SK-N-SH (cell line): ENCODE measurements at regions not wholly inside any gene's neighbourhood (a gene's known extent, or its start where the extent isn't known, plus 50 kb on each side); places are given as distances from the start of the nearest gene placed in this dataset.

Source experiments
- CTCF ChIA-PET: fragments of 300-600, 350-600 bp; formaldehyde crosslinking; extraction: SDS; loops from one replicate; lab custom pipeline; 2021; lab: Yijun Ruan, JAX
- POLR2A ChIA-PET: fragments of 350-600 bp; sonication (Branson Sonifier 250); formaldehyde crosslinking; extraction: SDS; loops from one replicate; lab custom pipeline; 2020; ENCODE audit warnings: antibody characterized with exemption, inconsistent platforms; lab: Yijun Ruan, JAX
- DNase-seq: peaks from one replicate; pipeline ENCODE4 v3.0.0; 2012
- H2AFZ ChIP-seq: fragments of 200-600 bp; sonication (generic); 2 replicates; pipeline ENCODE4 v1.8.1; 2016; ENCODE audit warnings: antibody characterized with exemption, mild to moderate bottlenecking, low read depth
- H3F3A ChIP-seq: fragments of 200-600 bp; sonication (generic); replicated peaks from 2 replicates; pipeline ENCODE3; 2016; ENCODE audit warnings: antibody characterized with exemption, mild to moderate bottlenecking; ENCODE audit not compliant: insufficient read depth
- H3K27ac ChIP-seq, 2 experiments: fragments of 200-500 bp in 1 of 2; fragments of 200-600 bp in 1 of 2; sonication (Bioruptor generic) in 1 of 2; sonication (generic), shearing (Covaris generic) in 1 of 2; 2 replicates each; pipeline versions ENCODE4 v1.5.1 to v1.6.1; 2014 to 2016; ENCODE audit warnings: low read depth in 2 of 2, inconsistent platforms in 1 of 2, low read length in 1 of 2, mild to moderate bottlenecking in 1 of 2, mixed read lengths in 1 of 2
- H3K27me3 ChIP-seq: fragments of 200-600 bp; sonication (generic), shearing (Covaris generic); 2 replicates; pipeline ENCODE4 v1.6.1; 2016; ENCODE audit warnings: mixed run types; ENCODE audit not compliant: insufficient read depth
- H3K36me3 ChIP-seq, 2 experiments: fragments of 200-500 bp in 1 of 2; fragments of 200-600 bp in 1 of 2; sonication (Bioruptor generic) in 1 of 2; sonication (generic) in 1 of 2; replicated peaks in 1 of 2; 2 replicates each; pipeline versions ENCODE3 to v1.5.1; 2014 to 2016; ENCODE audit warnings: low read length in 1 of 2, mild to moderate bottlenecking in 1 of 2; ENCODE audit not compliant: insufficient read depth in 2 of 2, control insufficient read depth in 1 of 2
- H3K4me1 ChIP-seq, 2 experiments: fragments of 200-500 bp in 1 of 2; fragments of 200-600 bp in 1 of 2; sonication (Bioruptor generic) in 1 of 2; sonication (generic), shearing (Covaris generic) in 1 of 2; 2 replicates each; pipeline versions ENCODE4 v1.5.1 to v1.6.1; 2014 to 2016; ENCODE audit warnings: low read depth in 1 of 2, low read length in 1 of 2, mixed run types in 1 of 2; ENCODE audit not compliant: insufficient read depth in 2 of 2, control insufficient read depth in 1 of 2
- H3K4me2 ChIP-seq: fragments of 200-600 bp; sonication (generic), shearing (Covaris generic); 2 replicates; pipeline ENCODE4 v1.6.1; 2017; ENCODE audit warnings: mixed run types
- H3K4me3 ChIP-seq, 2 experiments: fragments of 200-500 bp in 1 of 2; fragments of 200-600 bp in 1 of 2; sonication (Bioruptor generic) in 1 of 2; sonication (generic), shearing (Covaris generic) in 1 of 2; 2 replicates each; pipeline versions ENCODE4 v1.5.1 to v1.8.1; 2014 to 2016; ENCODE audit warnings: low read depth in 2 of 2, inconsistent platforms in 1 of 2, low read length in 1 of 2, mild to moderate bottlenecking in 1 of 2, mixed read lengths in 1 of 2, moderate library complexity in 1 of 2
- H3K79me2 ChIP-seq: fragments of 200-600 bp; sonication (generic); 2 replicates; pipeline ENCODE4 v1.8.1; 2017; ENCODE audit warnings: mild to moderate bottlenecking; ENCODE audit not compliant: insufficient read depth
- H3K9ac ChIP-seq: fragments of 200-600 bp; sonication (generic); 2 replicates; pipeline ENCODE4 v1.6.1; 2017; ENCODE audit warnings: mixed run types
- H3K9me2 ChIP-seq: fragments of 200-600 bp; sonication (generic); 2 replicates; pipeline ENCODE4 v1.6.1; 2017; ENCODE audit warnings: mixed run types
- H3K9me3 ChIP-seq: fragments of 200-600 bp; sonication (generic); 2 replicates; pipeline ENCODE4 v1.6.1; 2017; ENCODE audit warnings: mixed run types, mild to moderate bottlenecking, moderate library complexity
- H4K20me1 ChIP-seq: fragments of 200-600 bp; sonication (generic); 2 replicates; pipeline ENCODE4 v1.6.1; 2017; ENCODE audit warnings: mild to moderate bottlenecking, mixed run types; ENCODE audit not compliant: insufficient read depth
- CHD2 ChIP-seq: fragments of 150-350 bp; IDR thresholded peaks from 2 replicates; pipeline ENCODE4 v1.6.1; 2018; ENCODE audit warnings: low read length; ENCODE audit not compliant: partially characterized antibody
- CTCF ChIP-seq: fragments of 200-600 bp; sonication (generic); IDR thresholded peaks from 2 replicates; pipeline ENCODE4 v1.6.1; 2017; ENCODE audit warnings: antibody characterized with exemption, mild to moderate bottlenecking, moderate library complexity
- ELF1 ChIP-seq: IDR thresholded peaks from 2 replicates; pipeline ENCODE4 v1.4.0; 2012
- EP300 ChIP-seq, 2 experiments: IDR thresholded peaks; 2 replicates each; pipeline versions ENCODE4 v1.4.0 to v1.6.1; 2012; ENCODE audit warnings: borderline replicate concordance in 1 of 2, low read depth in 1 of 2, low read length in 1 of 2
- GABPA ChIP-seq: IDR thresholded peaks from 2 replicates; pipeline ENCODE4 v1.4.0; 2012; ENCODE audit warnings: low read depth, mild to moderate bottlenecking
- MAX ChIP-seq: IDR thresholded peaks from 2 replicates; pipeline ENCODE4 v1.4.0; 2012; ENCODE audit warnings: low read depth
- MEF2A ChIP-seq: IDR thresholded peaks from 2 replicates; pipeline ENCODE4 v1.4.0; 2012; ENCODE audit warnings: low read depth, borderline replicate concordance
- MXI1 ChIP-seq: IDR thresholded peaks from 2 replicates; pipeline ENCODE4 v1.6.1; 2012; ENCODE audit warnings: mild to moderate bottlenecking, low read depth, low read length, improper control_type of control experiment
- NFIC ChIP-seq: IDR thresholded peaks from 2 replicates; pipeline ENCODE4 v1.4.0; 2012; ENCODE audit warnings: borderline replicate concordance
- NRF1 ChIP-seq: IDR thresholded peaks from 2 replicates; pipeline ENCODE4 v1.6.1; 2012; ENCODE audit warnings: low read depth, mild to moderate bottlenecking, low read length
- PBX3 ChIP-seq: IDR thresholded peaks from 2 replicates; pipeline ENCODE4; 2012
- POLR2AphosphoS5 ChIP-seq: IDR thresholded peaks from 2 replicates; pipeline ENCODE4 v1.6.1; 2012; ENCODE audit warnings: low read depth, low read length
- RCOR1 ChIP-seq: fragments of 150-350 bp; IDR thresholded peaks from 2 replicates; pipeline ENCODE4 v1.6.1; 2017; ENCODE audit warnings: antibody characterized with exemption, low read length
- RFX5 ChIP-seq: IDR thresholded peaks from 2 replicates; pipeline ENCODE4 v1.6.1; 2012; ENCODE audit warnings: mild to moderate bottlenecking, improper control_type of control experiment, low read length
- RXRA ChIP-seq: IDR thresholded peaks from 2 replicates; pipeline ENCODE4 v1.4.0; 2012; ENCODE audit warnings: low read depth, mild to moderate bottlenecking, borderline replicate concordance
- SMC3 ChIP-seq: IDR thresholded peaks from 2 replicates; pipeline ENCODE4 v1.6.1; 2012; ENCODE audit warnings: low read depth, low read length, improper control_type of control experiment
- USF1 ChIP-seq: IDR thresholded peaks from 2 replicates; pipeline ENCODE4 v1.4.0; 2012; ENCODE audit warnings: low read depth, borderline replicate concordance
- ZBTB33 ChIP-seq: IDR thresholded peaks from 2 replicates; pipeline ENCODE4 v1.4.0; 2012; ENCODE audit warnings: low read depth, borderline replicate concordance
- WGBS: methylation state at CpG from one replicate; pipeline ENCODE4 v1.1.6; 2017; ENCODE audit warnings: low lambda C conversion rate; 5-methylcytosine and 5-hydroxymethylcytosine counted together

GRCh38 chr10:109746861-109747260, 176.4 kb downstream of the XPNPEP1 start:
- no peak for TF ChIP-seq RXRA
- TF ChIP-seq RCOR1: no peak
- TF ChIP-seq SMC3: no peak
- no peak for TF ChIP-seq NFIC
- no peak for TF ChIP-seq RFX5
- no peak for TF ChIP-seq ZBTB33
- no peak for TF ChIP-seq EP300 (IDR thresholded peaks at IDR 0.05; ENCODE audit: borderline replicate concordance in 1 of 2, low read depth in 1 of 2, low read length in 1 of 2)
- TF ChIP-seq GABPA: no peak
- TF ChIP-seq MXI1: no peak
- no peak for TF ChIP-seq CTCF
- TF ChIP-seq MAX: no peak
- no peak for TF ChIP-seq USF1
- TF ChIP-seq NRF1: no peak
- TF ChIP-seq POLR2AphosphoS5: no peak
- no peak for TF ChIP-seq ELF1
- no peak for TF ChIP-seq PBX3
- no peak for TF ChIP-seq MEF2A
- TF ChIP-seq CHD2: no peak
- no peaks in the 10 kb centered on the region for H4K20me1 ChIP-seq
- CTCF ChIA-PET: interaction anchor here (0.9 to 1.2 kb wide), 2 partner anchors 8 to 27 kb away, joined by 3 read pairs; no protein-coding TSS in a partner anchor
- no peak overlapping the region for H3K4me2 ChIP-seq
- H3K36me3 ChIP-seq: no peaks in the 10 kb centered on the region
- H3K27ac ChIP-seq: no peak overlapping the region
- no peaks in the 10 kb centered on the region for H3K27me3 ChIP-seq
- no peak overlapping the region for H3K4me3 ChIP-seq
- H2AFZ ChIP-seq: no peak overlapping the region
- H3K9ac ChIP-seq: no peak overlapping the region
- no peaks in the 10 kb centered on the region; the same call in 1 of the 2 replicates for H3K9me2 ChIP-seq
- H3K79me2 ChIP-seq: no peaks in the 10 kb centered on the region
- H3F3A ChIP-seq: no peaks in the 10 kb centered on the region
- no peaks in the 10 kb centered on the region for H3K9me3 ChIP-seq
- no peaks in the 10 kb centered on the region for H3K4me1 ChIP-seq
- no peak for DNase-seq
- POLR2A ChIA-PET: no interaction called here
- WGBS: 11% methylated on average over 1 of the region's 1 CpG
